CD4-positive, alpha-beta T cell treated with Interleukin-17A for 1 hour (primary cell): ENCODE measurements at regions not wholly inside any gene's neighbourhood (a gene's known extent, or its start where the extent isn't known, plus 50 kb on each side); places are given as distances from the start of the nearest gene placed in this dataset.

ENCODE experiments used
- DNase-seq: peaks from one replicate; pipeline ENCODE4 v3.0.0-alpha.2; 2020

DNA sequence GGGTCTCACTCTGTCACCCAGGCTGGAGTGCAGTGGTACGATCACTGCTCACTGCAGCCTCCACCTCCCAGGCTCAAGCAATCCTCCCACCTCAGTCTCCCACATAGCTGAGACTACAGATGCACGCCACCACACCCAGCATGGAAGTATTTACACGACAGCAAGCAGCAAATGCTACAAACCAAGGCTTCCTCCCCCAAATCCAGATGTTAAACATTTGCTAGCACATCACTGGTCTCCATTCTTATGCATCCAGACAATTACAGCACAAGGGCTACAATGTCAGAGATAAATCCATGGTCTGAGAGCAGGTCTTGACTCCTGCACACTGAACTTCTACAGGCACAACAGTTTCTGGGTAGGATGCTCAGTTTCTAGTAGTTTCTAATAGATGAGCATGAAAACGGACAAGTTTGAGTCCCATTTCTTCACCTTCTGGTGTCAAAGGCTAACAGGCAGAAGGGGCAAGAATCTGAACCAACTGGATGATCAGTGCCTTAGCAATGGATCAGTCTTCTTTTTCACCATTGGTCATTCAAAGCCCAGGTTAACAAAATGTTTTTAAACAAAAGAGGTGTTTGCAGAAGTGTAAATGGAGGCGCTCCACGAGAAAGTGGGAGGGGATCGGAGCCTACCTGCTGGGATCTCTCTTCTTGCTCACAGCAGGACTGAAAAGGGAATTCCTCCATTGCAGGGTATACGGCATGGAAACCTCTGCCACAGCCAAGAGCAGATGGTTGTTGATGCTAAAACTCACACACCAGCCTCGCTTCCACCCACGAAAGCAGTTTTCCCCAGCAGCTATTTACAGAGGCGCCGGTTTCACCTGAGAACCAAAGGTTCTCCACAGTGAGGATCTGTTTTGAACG lies 135.0 kb upstream of the ARL4C start:
- no peak for DNase-seq

DNA sequence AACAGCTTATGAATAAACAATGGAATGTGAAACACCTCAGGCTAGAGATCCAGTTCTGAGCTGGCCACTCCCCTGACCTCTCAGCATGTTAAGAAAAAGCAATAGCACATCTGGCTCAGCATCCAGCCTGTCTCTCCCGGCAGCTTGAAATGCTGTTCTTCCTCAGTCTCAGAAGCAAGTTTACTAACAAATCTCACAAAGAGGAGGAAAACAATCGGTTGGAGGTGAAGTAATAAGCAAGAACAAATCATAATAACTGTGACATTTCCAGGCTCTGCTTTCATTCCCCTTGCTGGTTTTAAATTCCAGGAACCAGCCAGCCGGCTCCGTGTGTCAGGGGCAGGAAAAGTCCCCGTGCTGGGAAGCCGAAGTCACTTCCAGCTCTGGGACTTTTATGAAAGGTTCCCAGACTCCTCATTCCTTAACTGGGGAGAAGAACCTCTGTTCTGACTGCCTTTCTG lies 133.9 kb upstream of the ARL4C start:
- DNase-seq: no peak

DNA sequence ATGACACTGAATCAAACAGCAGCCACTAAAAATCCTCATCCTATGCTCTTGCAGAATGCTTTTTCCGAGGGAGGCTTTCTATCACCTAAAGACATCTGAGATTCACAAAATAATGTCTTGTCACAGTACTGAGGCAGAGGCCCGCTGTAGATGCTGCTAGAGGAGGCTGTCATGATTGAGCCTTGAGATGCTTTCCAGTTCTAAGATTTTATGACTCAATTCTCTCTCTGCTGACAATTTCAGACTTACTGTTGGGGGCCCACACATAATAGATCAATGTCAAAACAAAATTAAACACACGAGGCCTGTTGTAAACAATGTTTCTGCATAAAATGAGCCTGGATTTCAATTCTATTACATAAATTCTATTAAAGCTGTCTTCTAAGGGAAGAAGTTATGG lies 132.7 kb upstream of the ARL4C start:
- DNase-seq: no peak

DNA sequence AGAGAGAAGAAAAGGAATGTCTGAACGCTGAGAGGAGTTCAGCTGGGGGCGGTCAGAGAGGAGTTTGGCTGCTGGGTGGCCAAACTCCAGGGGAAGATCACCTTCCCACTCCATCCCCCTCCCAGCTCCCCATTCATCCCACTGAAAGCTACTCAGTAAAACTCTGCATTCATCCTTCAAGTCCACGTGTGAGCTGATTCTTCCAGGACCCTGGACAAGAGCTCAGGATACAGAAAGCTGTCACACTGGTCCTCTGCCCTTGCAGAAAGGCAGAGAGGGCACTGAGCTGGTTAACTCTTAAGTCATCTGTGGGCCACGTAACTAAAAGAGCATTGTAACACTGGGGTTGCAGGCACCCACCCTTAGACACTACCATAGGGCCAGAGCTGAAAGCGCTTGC lies 132.1 kb upstream of the ARL4C start:
- DNase-seq: no peak

DNA sequence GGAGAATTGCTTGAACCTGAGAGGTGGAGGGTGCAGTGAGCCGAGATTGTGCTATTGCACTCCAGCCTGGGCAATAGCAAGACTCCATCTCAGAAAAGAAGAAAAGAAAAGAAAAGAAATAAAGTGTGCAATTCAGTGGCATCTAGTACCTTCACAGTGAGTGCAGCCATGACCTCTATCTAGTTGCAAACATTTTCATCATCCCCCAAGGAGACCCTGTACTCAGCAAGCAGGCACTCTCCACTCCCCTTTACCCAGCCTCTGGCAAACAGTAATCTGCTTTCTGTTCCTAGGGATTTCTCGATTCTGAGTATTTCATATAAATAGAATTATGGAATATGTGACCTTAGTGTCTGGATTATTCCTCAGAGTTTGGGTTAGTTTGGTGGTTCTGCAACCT lies 130.4 kb upstream of the ARL4C start:
- no peak for DNase-seq

DNA sequence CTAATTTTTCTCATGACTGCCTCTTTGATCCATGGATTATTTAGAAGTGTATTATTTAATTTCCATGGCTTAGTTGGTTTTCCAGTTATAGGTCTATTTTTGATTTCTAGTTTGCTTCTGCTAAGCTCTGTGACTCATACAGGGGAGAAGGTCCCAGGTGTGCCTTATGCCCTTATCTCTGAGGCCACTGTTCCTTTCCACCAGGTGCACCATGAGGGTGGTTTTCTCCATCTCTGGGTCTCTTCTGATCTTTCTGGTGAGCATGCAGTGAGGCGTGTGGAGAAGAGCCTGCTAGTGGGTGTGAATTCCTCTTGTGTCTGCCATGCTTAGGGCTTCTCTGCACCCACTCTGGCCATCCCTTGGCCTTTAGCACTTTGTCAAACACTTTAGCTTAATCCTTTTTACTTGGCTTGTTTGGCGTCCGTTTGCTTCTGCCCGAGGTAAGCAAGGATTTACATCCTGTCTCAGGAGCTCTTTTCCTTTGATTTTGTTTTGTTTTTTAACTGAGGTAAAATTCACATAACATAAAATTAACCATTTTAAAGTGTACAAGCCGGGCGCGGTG lies 129.8 kb upstream of the ARL4C start:
- DNase-seq: no peak

DNA sequence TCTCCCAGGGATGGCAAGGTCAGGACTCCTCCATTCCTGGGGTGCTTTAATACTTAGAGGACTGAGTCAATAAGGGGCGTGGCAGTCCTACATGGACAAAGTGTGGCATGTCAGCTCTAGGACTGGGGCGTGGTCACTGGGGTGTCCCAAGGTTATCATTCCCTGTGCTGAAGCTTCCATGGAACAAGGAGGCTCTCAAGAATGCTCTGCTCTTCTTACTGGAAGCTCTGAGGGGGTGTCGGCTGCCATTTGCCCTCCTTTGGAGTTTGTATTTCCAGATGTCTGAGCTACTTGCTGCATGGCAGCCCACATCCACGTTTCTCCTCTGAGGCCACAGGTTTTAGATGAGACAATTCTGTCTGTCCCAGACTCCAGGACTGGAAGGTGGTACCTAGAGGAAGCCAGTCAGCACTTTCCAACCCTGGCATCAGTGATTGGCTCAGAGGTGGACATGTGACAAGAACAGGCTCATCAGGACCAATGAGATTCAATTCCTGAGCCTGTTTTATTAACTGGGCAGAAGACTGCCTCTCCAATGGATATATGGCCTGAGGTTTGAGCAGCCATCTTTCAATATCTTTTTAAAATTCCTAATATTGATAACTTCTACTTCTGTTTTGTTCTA lies 128.9 kb upstream of the ARL4C start:
- DNase-seq: no peak

DNA sequence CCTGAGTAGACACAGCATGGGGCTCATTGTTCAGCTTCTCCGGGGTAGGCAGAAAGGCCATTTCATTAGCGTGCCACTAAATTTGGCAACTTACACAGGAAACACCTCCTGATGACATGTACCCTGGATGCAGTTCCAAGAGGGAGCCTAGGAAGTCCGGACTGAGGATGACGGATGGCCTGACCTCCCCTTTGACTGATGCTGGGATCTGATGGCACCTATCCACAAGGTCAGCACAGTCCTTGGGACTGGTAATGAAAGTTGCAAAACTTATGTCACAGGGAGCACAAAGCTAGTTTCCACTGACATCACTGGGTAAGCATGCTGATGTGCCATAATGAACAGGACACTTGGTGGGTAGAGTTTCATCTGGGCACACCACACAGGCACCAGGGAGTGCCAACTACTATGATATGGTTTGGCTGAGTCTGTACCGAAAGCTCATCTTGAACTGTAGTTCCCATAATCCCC lies 126.7 kb upstream of the ARL4C start:
- no peak for DNase-seq

DNA sequence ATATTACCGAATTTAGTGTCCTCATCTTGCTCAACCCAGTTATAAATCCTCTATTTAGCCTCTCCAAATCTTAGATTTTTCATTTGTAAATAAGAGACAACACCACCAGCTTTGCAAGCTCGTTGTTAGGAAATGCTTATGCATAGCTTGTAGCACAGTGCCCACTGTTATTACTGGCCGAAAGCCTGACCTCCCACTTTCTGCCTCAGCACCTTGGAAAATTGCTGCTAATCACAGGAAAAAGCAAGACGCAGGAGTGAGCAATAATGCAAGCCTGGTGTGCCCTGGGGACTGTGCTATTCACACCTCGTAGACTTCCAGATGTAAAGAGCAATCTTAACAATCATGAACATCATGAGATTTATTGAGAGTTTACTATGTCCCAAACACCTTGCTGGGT lies 124.2 kb upstream of the ARL4C start:
- no peak for DNase-seq

DNA sequence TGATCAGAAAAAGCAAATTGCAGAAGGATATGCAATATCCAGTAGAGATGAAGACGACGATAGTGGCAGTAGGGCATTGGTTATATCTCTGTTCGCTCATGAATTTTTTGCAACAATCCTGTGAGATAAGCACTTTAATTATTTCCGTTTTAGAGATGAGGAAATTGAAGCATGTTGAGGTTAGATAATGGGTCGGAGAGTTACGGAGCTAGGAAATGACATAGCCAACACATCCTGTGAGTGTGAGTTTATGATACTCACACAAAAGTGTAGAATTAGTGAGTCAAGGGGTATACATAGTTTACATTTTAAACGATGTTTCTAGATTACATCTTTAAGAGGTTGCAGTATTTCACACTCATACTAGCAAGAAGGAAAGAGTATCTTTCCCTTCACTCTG lies 123.1 kb upstream of the ARL4C start:
- DNase-seq: no peak

DNA sequence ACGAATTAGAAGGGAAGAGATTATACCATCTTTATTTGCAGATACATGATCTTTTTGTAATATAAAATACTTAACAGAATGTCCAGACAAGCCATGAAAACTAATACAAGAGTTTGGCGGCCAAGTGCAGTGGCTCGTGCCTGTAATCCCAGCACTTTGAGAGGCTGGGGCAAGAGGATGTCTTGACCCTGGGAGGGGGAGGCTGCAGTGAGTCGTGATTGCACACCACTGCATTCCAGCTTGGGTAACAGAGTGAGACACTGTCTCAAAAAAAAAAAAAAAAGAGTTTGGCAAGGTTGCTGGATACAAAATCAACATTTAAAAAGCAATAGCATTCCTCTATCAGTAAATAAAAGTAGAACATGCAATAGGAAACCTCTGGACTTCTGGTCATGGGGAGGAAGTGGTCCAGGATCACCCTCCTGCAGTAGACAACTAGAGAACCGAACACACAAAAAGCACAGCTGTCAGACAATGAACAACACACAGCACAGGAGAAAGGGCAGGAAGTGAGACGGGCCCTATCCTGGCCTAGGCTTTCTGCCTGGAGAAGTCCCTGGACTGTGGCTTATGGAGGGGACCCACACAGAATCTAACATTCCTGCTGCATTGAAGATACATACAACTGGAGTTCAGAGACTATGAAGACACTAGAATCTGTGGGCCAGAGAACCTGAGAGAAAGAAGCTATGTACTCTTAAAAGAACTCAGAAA lies 118.9 kb upstream of the ARL4C start:
- no peak for DNase-seq

DNA sequence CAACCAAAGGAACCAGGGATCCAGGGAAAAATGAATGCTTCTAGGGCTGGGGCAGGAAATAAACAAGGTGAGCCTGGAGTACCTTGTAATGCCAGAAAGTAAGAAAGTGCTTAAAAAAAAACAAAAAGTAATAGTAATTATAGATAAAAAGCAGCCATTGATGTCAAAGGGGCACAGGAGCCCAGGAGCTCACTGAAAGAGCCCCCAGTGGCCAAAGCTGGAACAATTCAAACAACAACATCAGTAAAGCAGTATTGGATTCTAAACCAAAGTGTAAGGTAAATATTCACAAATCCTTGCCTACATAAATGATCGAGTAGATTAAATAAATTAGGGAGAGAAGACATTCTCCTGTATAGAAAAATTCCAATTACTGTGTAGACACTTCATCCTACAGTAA lies 114.3 kb upstream of the ARL4C start:
- no peak for DNase-seq

DNA sequence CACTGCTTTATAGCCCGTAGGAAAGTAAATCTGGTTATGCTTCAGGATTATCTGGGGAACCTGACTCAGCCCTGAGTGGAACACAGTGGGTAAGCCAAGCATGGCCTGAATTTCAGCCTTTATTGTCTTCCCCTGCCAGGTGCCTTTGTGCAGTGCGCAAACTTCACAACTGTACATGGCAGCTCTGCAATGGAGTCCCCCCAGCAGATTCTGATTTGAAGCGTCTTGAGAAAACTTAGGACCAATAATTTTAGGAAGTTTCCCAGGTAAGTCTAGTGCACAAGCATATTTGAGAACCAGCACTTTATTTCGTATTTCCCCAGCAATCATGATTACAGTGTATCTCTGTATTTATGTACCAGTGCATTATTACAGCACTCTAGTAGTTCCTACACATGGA lies 112.1 kb upstream of the ARL4C start:
- DNase-seq: no peak

DNA sequence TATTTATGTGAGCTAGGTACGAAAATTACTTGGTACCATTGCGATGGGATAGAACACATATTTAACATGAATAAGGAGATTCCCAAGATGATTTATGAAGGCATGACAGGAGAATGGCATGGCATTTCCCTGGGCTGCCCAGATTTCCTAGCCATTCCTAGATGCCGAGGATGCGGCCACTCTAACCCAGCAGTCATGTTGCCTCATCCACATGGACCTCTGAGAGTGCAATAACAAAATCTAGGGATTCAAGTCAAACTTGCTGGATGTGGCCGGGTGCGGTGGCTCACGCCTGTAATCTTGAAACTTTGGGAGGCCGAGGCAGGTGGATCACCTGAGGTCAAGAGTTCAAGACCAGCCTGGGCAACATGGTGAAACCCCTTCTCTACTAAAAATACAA lies 110.8 kb upstream of the ARL4C start:
- no peak for DNase-seq

DNA sequence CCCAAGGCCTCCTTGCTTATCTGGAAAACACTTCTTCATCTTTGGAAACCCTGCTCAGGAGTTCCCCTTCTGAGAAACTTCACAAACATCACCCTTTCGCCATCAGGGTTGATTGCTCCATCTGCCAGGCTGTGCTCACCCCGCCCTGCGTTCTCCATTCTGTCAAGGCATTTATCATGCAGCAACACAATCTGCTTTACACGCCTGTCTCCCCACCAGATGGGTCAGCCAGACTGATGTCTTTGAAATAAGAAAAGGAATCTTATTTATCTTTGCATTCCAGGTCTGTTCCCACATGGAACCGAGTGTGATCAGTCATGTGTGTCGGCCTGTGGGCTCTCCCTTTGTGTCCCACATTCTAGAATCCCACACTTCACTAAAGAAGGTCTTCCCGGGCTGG lies 110.0 kb upstream of the ARL4C start:
- DNase-seq: no peak

DNA sequence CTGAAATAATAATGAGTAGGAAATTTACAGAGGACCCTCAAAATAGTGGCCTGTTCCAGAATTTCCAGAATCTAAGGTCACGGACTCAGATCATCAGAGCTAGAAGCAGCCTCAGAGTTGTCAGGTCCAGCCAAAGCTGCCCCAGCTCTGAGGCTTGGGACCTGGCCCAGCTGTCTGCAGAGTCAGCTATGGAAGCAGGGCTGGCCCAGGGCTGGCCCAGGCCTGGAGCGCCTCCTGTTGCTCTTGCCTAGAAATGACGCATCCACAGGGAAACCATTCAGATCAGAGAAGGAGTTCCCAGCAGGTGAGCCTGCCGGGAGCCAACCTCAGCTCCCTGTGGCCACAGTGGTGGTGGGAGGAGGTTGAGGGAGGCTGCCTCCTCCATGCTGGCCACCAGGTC lies 106.7 kb upstream of the ARL4C start:
- no peak for DNase-seq

DNA sequence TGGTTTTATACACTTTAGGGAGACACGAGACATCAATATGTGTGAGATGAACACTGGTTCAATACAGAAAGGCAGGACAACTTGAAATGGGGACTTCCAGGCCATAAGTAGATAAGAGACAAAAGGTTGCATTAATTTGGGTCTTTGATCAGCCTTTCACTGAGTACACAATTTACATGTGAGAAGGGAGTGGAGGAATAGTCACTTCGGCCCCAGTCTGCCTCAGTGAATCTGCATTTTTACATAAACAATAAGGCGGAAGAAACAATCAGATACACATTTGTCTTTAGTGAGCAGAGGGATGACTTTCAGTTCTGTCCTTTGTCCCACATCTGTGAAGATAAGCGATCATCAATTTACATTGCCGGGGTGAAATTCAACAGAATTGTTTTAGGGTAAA lies 104.3 kb upstream of the ARL4C start:
- no peak for DNase-seq

DNA sequence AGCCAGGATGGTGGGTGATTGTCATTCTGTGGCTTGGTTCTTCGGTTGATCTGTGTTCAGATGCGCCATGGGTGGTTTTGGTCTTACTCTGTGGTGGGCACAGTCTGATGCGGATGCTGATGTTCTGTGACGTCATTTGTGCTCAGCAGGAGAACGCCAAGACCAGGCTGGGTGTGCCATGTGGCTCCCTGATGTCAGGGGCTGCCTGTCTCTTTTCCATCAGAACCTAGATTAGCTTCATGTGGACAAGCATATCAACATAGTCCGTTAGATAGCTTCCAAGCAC lies 100.6 kb upstream of the ARL4C start:
- no peak for DNase-seq

DNA sequence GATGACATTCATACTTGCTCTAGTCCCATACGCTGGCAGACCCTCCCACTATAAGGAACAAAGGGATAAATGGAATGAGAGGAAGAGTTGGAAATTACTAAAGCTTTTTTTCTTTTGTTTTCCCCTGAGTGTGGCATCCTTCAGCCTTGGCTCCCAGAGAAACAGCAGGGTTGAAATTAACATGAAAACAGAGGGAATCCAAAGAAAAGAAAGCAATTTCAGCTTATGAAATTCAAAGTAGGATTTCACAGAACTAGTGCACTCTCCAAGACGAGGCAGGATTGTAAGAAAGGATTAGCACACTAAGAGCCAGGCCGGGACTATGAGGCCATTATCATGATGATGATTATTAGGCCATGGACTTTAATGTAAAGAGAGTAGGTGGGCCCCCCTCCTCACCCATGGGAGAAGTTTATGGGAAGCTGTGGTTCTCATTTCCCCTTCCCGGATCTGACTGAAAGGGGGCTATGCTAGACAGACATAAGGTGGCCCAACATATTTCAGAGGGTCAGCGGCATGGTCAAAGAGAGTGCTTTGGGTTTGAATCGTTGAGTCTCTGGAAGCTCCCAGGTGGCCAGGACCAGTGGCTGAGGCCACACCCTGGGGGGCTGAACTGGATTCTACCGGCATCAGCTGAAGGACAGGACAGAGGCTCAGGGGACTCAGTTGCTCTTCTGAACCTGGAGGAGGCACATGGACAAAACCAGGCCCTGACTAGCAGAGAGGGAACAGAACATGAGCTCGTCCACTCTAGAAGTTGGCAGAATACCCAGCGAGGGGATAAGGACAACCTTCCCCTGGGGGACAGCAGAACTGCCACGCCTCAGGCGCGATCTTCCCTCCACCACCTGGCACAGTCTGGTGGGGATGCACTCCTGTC lies 100.1 kb upstream of the ARL4C start:
- DNase-seq: no peak

DNA sequence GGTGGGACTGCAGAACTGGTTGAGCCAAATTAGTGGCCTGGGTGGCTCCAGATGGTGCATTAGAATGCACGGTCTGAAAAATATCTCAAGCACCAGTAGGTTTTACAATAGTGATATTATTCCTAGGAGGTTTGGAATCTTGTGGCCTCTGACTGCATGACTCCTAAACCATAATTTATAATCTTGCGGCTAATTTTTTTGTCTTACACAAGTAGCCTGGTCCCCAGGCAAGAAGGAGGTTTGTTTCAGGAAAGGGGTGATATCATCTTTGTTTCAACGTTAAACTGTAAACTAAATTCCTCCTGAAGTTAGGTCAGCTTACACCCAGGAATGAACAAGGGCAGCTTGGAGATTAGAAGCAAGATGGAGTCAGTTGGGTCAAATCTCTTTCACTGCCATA lies 98.9 kb upstream of the ARL4C start:
- DNase-seq: no peak

DNA sequence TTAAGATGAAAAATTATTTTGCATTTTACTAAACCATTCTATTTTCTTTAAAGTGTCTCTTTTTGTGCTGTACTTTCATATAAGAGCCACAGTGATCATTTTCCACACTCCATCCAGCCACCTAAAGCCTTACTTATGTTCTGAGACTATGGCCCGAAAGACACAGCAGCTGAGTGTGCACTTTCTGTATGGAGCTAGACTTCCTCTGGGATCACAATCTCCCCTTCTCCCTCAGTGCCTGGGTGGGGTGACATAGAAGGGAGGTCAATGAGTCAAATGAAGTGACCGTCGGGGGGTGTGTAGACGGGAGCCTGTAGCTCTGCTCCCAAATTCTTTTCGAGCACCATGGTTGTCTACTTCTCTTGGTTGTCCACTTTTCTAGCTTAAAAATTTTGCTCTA lies 97.8 kb upstream of the ARL4C start:
- DNase-seq: no peak

DNA sequence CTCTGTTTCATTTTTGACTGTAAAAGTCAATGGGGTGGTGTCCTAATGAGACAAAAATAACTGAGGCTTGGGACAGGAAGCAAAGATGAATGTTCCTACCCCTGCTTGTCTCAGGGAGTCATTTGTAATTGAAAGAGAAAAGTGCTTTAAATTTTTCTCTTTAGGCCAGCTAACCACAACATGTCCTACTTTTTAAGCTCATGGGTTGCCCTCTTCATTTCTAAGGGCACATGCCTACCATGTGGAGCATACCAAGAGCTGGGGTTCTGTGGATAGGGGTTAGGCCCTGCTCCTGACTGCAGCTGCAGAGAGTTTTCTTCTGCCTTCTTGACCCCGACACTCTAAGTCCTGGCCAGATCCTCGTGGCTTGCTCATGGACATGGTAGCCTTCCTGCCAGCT lies 96.8 kb upstream of the ARL4C start:
- no peak for DNase-seq

DNA sequence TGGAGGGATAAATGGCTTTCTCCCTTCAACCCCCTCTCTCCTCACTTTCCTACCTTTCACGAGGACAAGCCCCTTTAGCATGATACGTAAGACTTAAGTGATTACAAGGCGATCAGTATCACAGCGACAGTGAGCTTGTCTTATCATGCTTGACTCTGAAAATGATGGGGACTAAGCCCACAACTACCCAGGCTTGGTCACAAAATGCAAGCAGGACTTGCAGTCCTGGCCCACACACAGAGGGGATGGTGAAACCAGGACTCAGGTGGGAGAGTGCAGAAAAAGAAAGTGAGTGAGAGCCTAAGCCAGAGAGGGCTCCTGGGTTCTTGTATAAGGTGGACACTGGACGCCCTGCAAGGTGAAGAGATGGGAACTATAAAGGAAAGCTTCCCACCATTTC lies 95.7 kb upstream of the ARL4C start:
- DNase-seq: no peak
